ENCODE measurements at regions not wholly inside any gene's neighbourhood (a gene's known extent, or its start where the extent isn't known, plus 50 kb on each side); places are given as distances from the start of the nearest gene placed in this dataset.

- no peak for DNase-seq (ENCODE audit: low read depth)
Observed at GRCh38 chr15:36356466-36356865, 223.0 kb upstream of the CDIN1 start.

GRCh38 chr15:36356978-36357601 lies 222.3 kb upstream of the CDIN1 start:
- no peak for DNase-seq (ENCODE audit: low read depth)

DNA sequence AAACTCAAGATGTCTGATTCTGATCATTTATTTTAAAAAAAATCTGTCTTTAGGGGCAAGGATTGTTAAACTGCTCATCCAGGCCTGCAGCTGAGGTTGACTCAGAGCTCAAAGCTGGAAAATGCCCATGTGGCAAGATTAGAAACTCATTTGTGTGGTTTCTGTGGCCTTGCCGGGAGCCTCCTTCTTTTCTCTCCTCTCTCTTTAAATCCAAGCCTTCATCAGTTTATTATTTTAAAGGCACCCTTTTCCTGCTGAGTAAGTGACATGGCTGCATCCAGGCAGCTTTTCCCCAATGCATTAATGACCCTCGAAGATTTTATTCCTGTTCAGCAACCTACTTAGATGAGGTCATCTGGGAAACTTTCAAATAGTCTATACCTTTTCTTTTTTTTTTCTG lies 221.3 kb upstream of the CDIN1 start:
- no peak for DNase-seq (ENCODE audit: low read depth)

DNA sequence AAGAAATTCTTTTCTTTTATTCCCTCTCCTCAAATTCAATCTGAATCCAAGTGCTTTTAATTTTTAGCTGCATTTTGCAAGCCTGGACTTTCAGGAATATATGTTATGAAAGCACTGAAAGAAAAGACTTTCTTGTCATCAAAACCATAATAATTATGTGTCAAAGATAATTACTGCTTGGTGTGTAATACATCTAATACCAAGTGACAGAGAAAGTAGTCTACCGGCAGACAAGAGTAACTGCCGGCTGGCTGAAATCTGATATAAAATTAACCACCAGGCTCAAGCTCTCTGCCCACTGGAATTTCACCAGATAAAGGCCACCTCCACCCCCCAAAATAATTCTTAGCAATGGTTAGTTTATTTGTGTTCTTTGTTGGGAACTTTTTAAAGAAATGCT lies 220.9 kb upstream of the CDIN1 start:
- DNase-seq (ENCODE audit: low read depth), result no peak

DNA sequence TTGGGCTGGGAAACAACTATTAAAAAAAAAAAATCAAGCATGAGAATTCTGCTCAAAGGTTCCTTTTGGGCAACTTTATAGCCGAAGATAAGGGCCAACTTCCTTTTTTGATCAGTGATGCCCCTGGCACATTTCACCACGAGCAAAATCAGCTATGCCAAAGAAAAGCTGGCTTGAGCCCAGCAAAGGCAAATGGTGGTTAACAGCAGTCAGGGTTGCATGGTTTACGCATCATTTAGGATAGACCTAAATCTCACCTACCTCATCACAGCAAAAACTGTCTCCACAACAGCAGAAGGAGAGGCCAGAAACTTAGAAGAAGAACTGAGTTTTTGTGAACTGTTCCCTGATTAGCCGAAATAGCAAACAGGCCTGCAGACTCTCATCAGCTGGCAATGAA lies 220.1 kb upstream of the CDIN1 start:
- no peak for DNase-seq (ENCODE audit: low read depth)

- DNase-seq (ENCODE audit: low read depth), result no peak
Observed at GRCh38 chr15:36361351-36361870, 218.0 kb upstream of the CDIN1 start.

DNA sequence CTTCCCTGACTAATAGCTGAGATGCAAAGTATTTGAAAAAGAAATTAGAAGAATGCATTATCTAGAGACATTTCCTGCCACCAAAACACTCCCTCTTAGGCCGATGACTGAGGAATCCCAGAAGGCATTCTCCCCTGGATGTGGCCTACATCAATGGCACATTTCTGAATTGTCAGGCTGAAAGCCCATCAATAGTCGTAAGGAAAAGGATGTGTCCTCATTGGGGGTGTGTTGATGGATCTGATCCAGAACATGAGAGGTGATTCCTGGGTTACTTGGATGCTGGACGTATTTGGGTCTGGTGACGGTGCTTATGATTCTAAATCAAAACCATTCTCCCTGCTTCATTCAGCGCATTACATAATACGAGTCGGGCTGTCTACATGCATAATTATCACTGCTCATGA lies 216.9 kb upstream of the CDIN1 start:
- DNase-seq (ENCODE audit: low read depth), result no peak

DNA sequence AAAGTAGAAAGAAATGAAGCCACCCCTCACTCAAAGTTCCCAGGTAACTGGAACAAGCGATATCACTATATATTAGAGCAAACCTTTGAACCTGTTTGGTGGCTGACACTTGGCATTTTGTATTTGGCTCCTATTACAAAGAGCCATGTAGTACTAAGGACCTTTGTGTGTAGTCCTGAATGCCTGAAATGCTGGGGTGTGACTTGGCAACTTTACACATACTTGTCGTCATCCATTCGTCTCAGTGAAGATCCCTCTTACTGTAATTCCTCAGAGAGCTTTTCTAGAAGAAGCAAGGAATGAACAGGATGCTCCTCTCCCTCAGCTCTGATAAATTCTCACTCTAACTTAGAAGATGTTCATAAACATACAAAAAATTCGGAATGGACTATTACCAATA lies 216.1 kb upstream of the CDIN1 start:
- DNase-seq (ENCODE audit: low read depth), result no peak

DNA sequence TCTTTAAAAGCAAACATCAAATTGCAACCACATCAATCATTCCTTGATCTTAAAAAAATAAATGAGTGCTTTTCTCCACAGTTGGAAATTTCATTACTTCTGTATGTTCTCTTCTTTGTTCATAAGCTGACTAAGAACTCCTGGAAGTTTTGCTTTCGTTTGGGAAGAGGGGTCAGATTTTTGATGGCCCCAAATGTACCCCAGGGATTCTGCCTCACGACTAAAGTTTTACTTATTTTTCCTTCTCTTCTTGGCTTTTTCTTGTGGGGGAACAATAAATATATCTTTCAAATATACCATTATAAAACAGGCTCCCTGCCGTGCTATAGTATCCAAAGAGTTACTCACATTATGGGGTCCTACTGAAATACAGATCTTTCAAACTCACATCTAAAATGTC lies 215.0 kb upstream of the CDIN1 start:
- no peak for DNase-seq (ENCODE audit: low read depth)

DNA sequence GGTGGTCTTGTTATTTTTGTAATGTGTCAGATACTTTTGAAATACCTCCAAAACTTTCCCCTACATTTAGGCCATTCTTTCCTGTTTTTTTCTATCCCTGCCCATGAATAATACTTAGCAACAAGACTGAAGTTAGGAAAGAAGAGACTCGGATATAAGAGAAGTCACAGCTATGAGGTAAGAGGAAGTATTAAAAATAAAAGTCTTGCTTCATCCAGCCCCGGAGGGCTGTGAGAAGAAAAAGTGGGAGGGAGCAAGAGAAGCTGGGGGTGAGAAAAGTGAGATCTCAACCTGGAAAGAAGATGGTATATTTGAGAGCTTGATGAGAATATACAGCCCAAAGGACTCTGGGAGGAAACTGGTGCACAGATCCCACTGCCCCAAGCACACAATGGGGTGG lies 213.5 kb upstream of the CDIN1 start:
- DNase-seq (ENCODE audit: low read depth), result no peak

DNA sequence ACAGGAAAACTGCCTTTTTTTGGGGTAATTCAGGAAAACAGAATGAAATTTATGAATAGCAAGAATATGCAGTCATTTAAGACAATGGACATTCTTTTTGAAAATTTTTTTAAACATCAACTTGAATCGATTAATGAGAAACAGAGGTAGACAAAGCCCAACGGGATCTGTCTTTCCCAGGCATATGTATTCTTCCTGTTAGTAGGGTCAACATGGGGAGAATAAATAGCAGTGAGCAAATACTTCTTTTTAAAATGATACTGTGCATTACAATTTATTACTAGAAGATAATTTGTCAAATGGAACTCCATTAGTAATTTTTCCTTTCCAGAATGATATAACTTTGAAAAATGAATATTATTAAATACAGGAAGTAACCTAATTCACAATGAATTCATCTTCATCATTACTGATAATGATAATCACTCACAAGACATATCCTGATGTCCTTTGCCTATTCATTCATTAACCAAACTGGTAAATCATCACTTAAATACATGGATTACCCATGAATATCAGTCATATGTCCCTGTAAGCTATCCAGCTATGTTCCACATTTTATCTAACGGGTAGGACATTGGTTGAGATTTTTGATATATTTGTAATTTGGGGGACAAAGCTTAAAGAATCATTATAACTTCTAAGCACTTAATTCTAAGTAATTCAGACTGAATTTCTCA lies 209.2 kb upstream of the CDIN1 start:
- no peak for DNase-seq (ENCODE audit: low read depth)

- DNase-seq (ENCODE audit: low read depth), result no peak
Observed at GRCh38 chr15:36370731-36371112, 208.7 kb upstream of the CDIN1 start.

DNA sequence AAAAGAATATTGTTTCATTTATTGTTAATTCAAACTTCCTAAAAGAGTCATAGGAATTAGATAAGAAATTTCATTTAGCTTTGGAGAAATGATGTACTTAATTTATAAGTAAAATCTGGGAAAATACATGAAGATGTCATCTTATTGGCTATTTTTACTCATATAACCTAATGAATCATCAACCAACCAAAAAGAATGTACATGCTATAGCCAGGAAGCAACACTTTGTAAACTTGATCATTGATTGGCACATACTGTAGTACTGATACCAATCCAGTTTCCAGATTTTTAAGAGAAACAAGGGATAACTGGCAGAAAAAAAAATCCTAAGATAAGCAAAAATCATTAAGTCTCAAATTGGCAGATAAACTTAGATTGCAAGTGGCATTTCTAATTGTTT lies 207.9 kb upstream of the CDIN1 start:
- DNase-seq (ENCODE audit: low read depth), result no peak

- DNase-seq (ENCODE audit: low read depth), result no peak
Observed at GRCh38 chr15:36372968-36373367, 206.5 kb upstream of the CDIN1 start.

- no peak for DNase-seq (ENCODE audit: low read depth)
Observed at GRCh38 chr15:36373550-36373949, 205.9 kb upstream of the CDIN1 start.

- no peak for DNase-seq (ENCODE audit: low read depth)
Observed at GRCh38 chr15:36389107-36389506, 190.3 kb upstream of the CDIN1 start.

DNA sequence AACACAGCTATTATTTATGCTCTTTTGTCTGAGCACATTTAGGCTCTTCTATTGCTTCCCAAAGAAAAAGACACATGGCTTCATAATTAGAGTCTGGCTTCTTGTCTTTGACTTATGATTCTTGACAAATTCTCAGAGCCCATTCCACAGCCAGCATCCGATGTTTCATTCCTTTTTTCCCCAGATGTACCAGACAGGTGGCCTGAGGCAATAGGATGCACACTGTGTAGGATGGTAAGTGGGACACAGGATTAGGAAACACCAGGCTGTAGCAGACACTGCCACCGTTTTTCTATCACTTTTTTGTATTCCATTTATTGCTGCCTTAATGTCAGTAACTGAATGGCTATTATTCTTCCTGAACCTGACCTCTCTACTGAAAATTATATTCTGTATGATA lies 188.9 kb upstream of the CDIN1 start:
- no peak for DNase-seq (ENCODE audit: low read depth)

- no peak for DNase-seq (ENCODE audit: low read depth)
Observed at GRCh38 chr15:36392676-36393266, 186.7 kb upstream of the CDIN1 start.

GRCh38 chr15:36398212-36398611 lies 181.2 kb upstream of the CDIN1 start:
- DNase-seq (ENCODE audit: low read depth), result no peak

DNA sequence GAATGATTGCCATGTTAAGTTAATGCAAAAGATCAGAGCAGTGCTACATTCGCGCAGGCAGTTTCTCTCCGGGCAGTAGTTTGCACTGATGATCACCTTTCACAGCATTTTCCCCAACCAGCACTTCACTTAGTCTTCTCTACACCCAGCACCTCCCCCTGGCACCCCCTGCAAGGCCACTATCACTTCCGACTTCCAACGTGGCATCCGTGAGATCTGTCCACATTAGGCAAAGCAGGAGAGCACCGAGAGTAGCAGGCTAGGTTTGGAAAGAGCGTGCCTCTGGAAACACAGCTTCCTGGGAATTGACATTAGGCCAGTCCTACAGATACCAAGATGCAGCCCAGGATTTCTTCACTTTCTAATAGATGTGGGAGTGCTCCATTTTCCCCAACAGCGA lies 180.2 kb upstream of the CDIN1 start:
- no peak for DNase-seq (ENCODE audit: low read depth)

- DNase-seq (ENCODE audit: low read depth), result no peak
Observed at GRCh38 chr15:36400936-36401585, 178.4 kb upstream of the CDIN1 start.

- no peak for DNase-seq (ENCODE audit: low read depth)
Observed at GRCh38 chr15:36401586-36401966, 177.8 kb upstream of the CDIN1 start.

- DNase-seq (ENCODE audit: low read depth), result no peak
Observed at GRCh38 chr15:36403351-36403750, 176.1 kb upstream of the CDIN1 start.

All from stimulated activated CD8-positive, alpha-beta memory T cell treated with anti-CD3 and anti-CD28 coated beads, Interleukin-4, amount 100 ng/mL, for 24 hours (primary cell).